Memory B cell (primary cell): ENCODE measurements at regions not wholly inside any gene's neighbourhood (a gene's known extent, or its start where the extent isn't known, plus 50 kb on each side); places are given as distances from the start of the nearest gene placed in this dataset.

Experiments
- ATAC-seq: fragments of 150-1000 bp; cut with Tn5 transposase; 2 replicates; pipeline ENCODE4 v1.10.0; 2021; ENCODE audit warnings: low read depth, mild to moderate bottlenecking, moderate library complexity
- DNase-seq, 2 donors: peaks; one replicate each; pipeline ENCODE4 v3.0.0; 2022; ENCODE audit warnings: low spot score in 2 of 2
- H3K27ac Mint-ChIP-seq: one replicate; pipeline ENCODE4 v1.8.0; 2022; ENCODE audit warnings: mild to moderate bottlenecking, moderate library complexity, mixed read lengths
- H3K27me3 Mint-ChIP-seq: one replicate; pipeline ENCODE4 v1.8.0; 2022; ENCODE audit warnings: mixed read lengths
- H3K36me3 Mint-ChIP-seq: one replicate; pipeline ENCODE4 v1.8.0; 2022; ENCODE audit warnings: mild to moderate bottlenecking, mixed read lengths
- H3K4me1 Mint-ChIP-seq: one replicate; pipeline ENCODE4 v1.8.0; 2022; ENCODE audit warnings: mixed read lengths
- H3K4me3 Mint-ChIP-seq: one replicate; pipeline ENCODE4 v1.8.0; 2022; ENCODE audit warnings: mild to moderate bottlenecking, moderate library complexity, mixed read lengths
- H3K9me3 Mint-ChIP-seq: one replicate; pipeline ENCODE4 v1.8.0; 2022; ENCODE audit warnings: mixed read lengths

DNA sequence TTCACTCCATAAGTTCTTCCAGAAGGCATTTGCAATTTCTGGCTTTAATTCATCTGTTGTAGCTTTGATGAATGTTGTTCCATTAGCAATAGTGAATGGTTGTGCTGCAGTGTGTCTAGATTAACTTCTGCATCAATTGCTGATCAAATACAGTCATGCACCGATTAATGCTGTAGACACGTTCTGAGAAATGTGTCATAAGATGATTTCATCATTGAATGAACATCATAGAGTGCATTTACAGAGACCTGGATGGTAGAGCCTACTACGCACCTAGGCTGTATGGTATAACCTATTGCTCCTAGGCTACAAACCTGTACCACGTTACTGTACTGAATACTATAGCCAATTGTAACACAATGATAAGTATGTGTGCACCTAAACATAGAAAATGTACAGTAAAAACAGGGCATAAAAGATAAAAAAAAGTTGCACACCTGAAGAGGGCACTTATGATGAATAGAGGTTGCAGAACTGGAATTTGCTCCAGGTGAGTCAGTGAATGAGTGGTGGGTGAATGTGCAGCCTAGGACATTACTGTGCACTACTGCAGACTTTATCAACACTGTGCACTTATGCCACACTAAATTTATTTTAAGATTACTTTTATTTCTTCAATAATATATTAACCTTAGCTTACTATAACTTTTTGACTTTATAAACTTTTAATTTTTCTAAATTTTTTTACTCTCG, 170.7 kb downstream of the HERPUD2 start:
- no peaks in the 10 kb centered on the region for H3K36me3 Mint-ChIP-seq
- peaks cover 2% of the 10 kb centered on the region for H3K9me3 Mint-ChIP-seq
- ATAC-seq (no peak), DNase-seq (no peak)
- H3K4me1 Mint-ChIP-seq, result peaks cover 3% of the 10 kb centered on the region
- H3K27me3 Mint-ChIP-seq, result peaks cover 22% of the 10 kb centered on the region
- H3K27ac Mint-ChIP-seq, result no peak overlapping the region
- no peak overlapping the region for H3K4me3 Mint-ChIP-seq

DNA sequence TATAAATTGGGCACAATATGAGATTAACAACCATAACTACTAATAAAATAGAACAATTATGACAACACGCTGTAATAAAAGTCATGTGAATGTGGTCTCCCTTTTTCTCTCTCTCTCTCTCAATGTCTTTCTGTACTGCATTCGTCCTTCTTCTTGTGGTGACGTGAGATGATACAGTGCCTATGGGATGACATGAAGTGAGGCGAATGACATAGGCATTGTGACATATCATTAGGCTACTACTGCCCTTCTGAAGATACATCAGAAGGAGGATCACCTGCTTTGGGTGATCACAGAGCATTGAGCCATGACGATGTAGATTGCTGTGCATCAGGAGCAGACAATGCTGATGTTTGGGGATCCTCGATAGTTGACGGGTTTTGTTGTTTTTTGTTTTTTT, 171.6 kb downstream of the HERPUD2 start:
- Mint-ChIP-seq H3K9me3 (peaks cover 2% of the 10 kb centered on the region), H3K4me1 (peaks cover 3% of the 10 kb centered on the region), H3K27ac (no peak overlapping the region), H3K4me3 (no peak overlapping the region), H3K36me3 (no peaks in the 10 kb centered on the region), H3K27me3 (peaks cover 22% of the 10 kb centered on the region)
- no peak for DNase-seq
- no peak for ATAC-seq

DNA sequence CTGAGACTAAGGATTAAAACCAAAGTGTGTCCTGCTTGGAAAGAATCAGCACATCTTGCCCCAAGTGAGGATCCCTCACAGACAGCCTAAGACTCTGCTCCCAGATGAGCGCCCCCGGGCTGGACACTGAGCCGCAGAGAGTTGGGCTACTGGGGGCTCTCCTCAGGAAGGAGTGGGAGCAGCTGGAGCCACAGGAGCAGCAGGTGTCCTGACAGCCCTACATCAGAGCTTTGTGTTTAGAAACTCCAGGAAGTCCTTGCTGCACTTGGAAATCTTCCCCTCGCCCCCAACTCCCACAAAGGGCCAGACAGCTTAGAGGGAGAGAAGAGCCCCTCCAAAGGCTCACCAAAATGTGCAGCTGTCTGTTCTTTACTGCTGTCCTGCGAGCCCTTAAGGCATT, 172.2 kb downstream of the HERPUD2 start:
- peaks cover 2% of the 10 kb centered on the region for H3K9me3 Mint-ChIP-seq
- no peak for ATAC-seq
- no peak for DNase-seq

DNA sequence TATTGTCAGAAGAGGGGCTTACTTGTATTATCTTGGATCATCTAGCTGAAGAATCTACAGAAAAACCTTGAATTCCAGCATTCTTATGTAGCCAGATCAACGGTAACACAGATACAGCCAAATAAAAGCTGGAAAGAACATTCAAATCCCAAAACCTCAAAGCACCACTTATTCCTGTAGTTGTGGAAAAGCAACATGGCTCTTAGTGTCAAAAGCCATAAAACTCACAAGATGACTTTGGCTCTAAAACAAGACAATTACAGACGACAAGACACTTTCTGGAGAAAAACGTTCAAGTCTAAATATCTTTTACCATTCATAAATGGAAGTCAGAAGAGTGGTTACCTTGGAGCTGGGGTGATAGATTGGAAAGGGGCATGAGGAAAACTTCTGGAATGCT, 173.0 kb downstream of the HERPUD2 start:
- H3K27me3 Mint-ChIP-seq, result peaks cover 15% of the 10 kb centered on the region
- no peak overlapping the region for H3K4me3 Mint-ChIP-seq
- H3K4me1 Mint-ChIP-seq, result peaks cover 3% of the 10 kb centered on the region
- no peak for ATAC-seq
- no peak for DNase-seq
- H3K27ac Mint-ChIP-seq, result no peak overlapping the region
- H3K36me3 Mint-ChIP-seq, result no peaks in the 10 kb centered on the region
- peaks cover 2% of the 10 kb centered on the region for H3K9me3 Mint-ChIP-seq

More for the DNA sequence above, 172.2 kb downstream of the HERPUD2 start:
- peaks cover 3% of the 10 kb centered on the region for H3K4me1 Mint-ChIP-seq
- peaks cover 19% of the 10 kb centered on the region for H3K27me3 Mint-ChIP-seq
- H3K36me3 Mint-ChIP-seq, result no peaks in the 10 kb centered on the region
- no peak overlapping the region for H3K4me3 Mint-ChIP-seq
- no peak overlapping the region for H3K27ac Mint-ChIP-seq

DNA sequence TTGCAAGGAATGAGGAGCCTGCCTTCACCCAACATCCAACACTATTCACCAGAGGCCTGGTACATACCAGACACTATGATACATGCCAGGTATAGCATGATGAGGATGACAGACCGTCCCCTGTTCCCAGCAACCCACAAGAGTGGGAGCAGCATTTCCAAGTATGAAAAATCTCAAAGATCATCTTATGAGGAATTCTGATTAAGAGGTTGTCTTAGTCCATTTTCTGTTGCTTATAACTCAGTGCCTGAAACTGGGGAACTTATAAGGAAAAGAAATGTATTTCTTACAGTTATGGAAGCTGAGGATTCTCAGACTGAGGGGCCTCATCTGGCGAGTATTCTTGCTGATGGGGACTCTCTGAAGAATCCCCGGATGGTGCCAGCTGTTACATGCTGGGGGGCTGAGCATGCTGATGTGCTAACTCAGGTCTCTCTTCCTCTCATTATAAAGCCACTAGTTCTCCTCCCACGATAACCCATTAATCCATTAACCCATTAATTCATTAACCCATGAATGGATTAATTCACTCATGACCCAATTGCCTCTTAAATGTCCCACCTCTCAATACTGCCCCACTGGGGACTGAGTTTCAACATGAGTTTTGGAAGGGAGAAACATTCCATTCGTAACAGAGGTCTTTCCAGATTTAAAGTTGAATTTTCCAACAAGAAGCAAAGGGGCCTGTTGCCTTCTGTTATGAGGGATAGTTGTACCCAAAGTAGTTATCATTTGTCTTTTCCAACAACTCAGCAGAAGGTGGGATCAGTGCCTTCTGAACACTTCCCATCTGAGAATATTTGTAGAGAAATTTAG, 173.9 kb downstream of the HERPUD2 start:
- no peaks in the 10 kb centered on the region for H3K36me3 Mint-ChIP-seq
- H3K4me1 Mint-ChIP-seq, result peaks cover 3% of the 10 kb centered on the region
- H3K27ac Mint-ChIP-seq, result no peak overlapping the region
- DNase-seq (no peak), ATAC-seq (no peak)
- no peak overlapping the region for H3K4me3 Mint-ChIP-seq
- H3K9me3 Mint-ChIP-seq, result peaks cover 2% of the 10 kb centered on the region
- peaks cover 11% of the 10 kb centered on the region for H3K27me3 Mint-ChIP-seq

DNA sequence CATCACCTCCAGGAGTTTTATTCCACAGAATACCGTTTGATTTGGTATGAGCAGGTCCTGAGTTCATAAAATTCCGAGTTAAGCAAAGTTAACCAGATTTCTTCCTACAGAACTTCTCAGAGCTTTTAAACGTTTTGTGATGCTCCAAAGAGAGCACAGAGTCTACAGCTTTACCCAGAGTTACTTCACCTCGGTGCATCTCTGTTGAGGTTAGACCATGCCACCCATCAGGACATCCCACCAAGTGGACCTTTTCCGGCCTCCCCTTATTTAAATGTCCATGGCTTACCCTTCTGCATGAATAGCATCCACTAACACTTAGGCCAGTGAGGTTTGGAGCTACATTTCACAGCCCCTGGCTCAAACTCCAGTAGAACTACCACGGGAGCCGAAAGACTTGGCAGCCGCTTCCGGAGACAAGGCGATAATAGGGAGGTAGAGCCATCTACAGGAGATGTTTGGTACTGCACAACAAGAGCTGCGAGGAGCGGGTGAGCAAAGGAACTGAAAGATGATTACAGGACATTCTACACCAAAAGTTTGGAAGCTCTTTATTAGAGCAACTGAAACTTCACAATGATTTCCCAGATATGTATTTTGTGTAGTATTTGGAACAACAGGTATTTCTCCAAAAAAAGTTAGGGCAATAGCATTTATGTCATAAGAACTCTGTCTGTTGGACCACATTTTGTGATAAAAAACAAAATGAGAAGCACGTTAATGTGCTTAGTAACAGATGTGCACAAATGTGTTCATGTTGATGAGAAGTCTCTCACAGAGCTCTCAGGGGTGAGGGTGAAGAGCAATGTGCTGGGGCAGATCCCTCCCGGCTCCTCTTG, 174.7 kb downstream of the HERPUD2 start:
- no peak overlapping the region for H3K4me3 Mint-ChIP-seq
- H3K36me3 Mint-ChIP-seq, result no peaks in the 10 kb centered on the region
- peaks cover 2% of the 10 kb centered on the region for H3K9me3 Mint-ChIP-seq
- H3K4me1 Mint-ChIP-seq, result peaks cover 3% of the 10 kb centered on the region
- H3K27me3 Mint-ChIP-seq, result peaks cover 11% of the 10 kb centered on the region
- no peak overlapping the region for H3K27ac Mint-ChIP-seq
- DNase-seq (peak; percentile 31 to 46), ATAC-seq (peak; percentile 49)

DNA sequence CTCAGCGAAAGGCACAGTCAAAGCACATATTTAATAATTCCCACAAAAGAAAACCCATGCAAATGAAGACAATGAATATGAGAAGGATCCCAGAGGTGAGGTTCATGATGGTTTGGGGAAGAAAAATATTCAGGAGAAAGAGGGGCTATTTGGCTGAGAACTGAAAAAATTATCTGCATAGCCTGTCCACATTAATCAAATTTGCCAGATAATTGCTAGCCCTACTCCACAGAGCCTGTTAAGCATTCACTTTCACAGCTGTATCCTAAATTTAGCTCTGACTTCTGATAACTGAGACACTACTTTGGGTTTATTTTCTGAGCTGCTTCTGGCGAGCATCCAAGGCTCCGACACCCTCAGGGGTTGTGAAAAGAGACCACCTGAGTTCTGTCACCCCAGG, 176.2 kb downstream of the HERPUD2 start:
- H3K27ac Mint-ChIP-seq, result no peak overlapping the region
- peaks cover 3% of the 10 kb centered on the region for H3K4me1 Mint-ChIP-seq
- peaks cover 2% of the 10 kb centered on the region for H3K9me3 Mint-ChIP-seq
- H3K4me3 Mint-ChIP-seq, result no peak overlapping the region
- DNase-seq, result no peak
- H3K27me3 Mint-ChIP-seq, result peaks cover 8% of the 10 kb centered on the region
- ATAC-seq, result no peak
- H3K36me3 Mint-ChIP-seq, result no peaks in the 10 kb centered on the region

DNA sequence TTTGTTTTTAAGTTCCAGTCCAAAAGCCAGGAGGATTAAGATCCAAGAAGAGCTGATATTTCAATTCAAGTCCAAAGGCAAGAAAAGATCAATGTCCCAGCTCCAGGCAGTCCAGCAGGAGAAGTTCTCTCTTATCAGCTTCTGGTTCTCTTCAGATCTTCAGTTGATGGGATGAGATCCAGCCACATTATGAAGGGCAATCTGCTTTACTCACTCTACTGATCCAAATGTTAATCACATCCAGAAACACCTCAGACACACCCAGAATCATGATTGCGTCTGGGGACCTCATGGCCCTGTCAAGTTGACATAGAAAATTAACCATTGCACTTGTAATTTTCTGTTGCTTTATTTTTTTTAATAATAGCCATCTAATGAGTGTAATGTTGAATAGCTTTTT, 178.4 kb downstream of the HERPUD2 start:
- H3K27ac Mint-ChIP-seq, result no peak overlapping the region
- ATAC-seq (no peak), DNase-seq (no peak)
- H3K4me1 Mint-ChIP-seq, result peaks cover 5% of the 10 kb centered on the region
- H3K9me3 Mint-ChIP-seq, result peaks cover 2% of the 10 kb centered on the region
- no peak overlapping the region for H3K4me3 Mint-ChIP-seq
- H3K27me3 Mint-ChIP-seq, result peaks cover 7% of the 10 kb centered on the region
- H3K36me3 Mint-ChIP-seq, result no peaks in the 10 kb centered on the region

DNA sequence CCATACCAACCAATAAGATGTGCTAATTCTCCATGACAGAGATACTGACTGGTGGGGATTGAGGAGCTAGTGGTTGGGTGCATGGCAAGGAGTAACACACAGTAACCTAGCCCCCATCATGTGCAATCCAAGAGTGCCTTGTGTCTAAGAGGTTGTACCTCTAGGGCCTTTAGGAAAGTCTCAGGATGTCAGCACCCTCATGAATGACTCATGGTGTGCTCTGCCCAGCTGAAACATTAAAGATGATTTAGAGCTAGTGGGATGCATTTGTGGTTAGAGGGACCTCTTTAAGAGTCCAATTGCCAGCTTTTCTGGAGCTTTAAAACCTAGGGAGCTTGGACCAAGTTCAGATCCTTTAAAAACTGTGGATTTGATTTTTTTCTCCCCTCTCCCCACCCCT, 181.1 kb downstream of the HERPUD2 start:
- Mint-ChIP-seq H3K27ac (no peak overlapping the region), H3K9me3 (no peaks in the 10 kb centered on the region), H3K4me1 (peaks cover 2% of the 10 kb centered on the region), H3K36me3 (no peaks in the 10 kb centered on the region), H3K27me3 (peaks cover 11% of the 10 kb centered on the region), H3K4me3 (no peak overlapping the region)
- DNase-seq (no peak), ATAC-seq (no peak)

DNA sequence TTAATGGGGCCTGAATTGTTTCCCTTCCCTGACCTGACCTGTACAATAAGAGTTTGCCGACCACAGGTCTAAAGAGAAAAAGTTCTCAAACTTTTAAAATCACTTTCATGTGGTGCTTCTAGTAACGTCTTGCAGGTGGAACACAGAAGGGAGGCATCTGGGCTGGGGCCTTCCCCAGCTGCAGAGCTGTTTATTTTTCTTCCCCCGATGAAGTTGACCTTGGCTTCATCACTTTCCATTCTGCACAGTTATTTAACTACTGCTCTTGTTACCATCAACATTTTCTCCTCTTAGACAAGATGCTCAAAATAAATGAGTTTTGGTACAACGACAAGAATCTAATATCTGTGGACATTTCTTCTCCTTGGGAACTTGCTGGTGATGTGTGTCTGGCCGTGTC, 181.7 kb downstream of the HERPUD2 start:
- Mint-ChIP-seq H3K9me3 (no peaks in the 10 kb centered on the region), H3K4me3 (no peak overlapping the region), H3K27me3 (peaks cover 11% of the 10 kb centered on the region), H3K4me1 (peaks cover 2% of the 10 kb centered on the region), H3K27ac (no peak overlapping the region), H3K36me3 (no peaks in the 10 kb centered on the region)
- ATAC-seq, result no peak
- no peak for DNase-seq

DNA sequence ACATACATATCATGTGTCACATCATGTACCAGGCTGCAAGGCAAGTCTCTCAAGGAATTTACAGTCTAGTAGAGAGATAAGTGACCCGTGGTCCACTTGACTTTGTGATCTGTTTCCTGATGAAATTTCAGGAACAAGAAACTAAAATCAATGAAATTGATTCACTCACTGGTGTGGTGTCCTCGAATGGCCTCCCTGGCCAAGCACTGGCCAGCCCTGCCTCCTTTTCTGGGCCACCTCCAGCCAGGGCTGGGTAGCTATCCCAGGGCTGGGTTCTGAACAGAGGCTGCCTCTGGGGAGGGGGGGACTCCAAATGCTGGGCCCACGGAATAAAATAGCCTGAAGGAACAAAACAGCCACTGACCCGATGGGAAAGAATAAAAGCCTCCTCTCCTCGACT, 182.2 kb downstream of the HERPUD2 start:
- no peak overlapping the region for H3K27ac Mint-ChIP-seq
- DNase-seq (no peak), ATAC-seq (no peak)
- no peak overlapping the region for H3K4me3 Mint-ChIP-seq
- H3K27me3 Mint-ChIP-seq, result peaks cover 11% of the 10 kb centered on the region
- H3K4me1 Mint-ChIP-seq, result peaks cover 2% of the 10 kb centered on the region
- no peaks in the 10 kb centered on the region for H3K9me3 Mint-ChIP-seq
- no peaks in the 10 kb centered on the region for H3K36me3 Mint-ChIP-seq

DNA sequence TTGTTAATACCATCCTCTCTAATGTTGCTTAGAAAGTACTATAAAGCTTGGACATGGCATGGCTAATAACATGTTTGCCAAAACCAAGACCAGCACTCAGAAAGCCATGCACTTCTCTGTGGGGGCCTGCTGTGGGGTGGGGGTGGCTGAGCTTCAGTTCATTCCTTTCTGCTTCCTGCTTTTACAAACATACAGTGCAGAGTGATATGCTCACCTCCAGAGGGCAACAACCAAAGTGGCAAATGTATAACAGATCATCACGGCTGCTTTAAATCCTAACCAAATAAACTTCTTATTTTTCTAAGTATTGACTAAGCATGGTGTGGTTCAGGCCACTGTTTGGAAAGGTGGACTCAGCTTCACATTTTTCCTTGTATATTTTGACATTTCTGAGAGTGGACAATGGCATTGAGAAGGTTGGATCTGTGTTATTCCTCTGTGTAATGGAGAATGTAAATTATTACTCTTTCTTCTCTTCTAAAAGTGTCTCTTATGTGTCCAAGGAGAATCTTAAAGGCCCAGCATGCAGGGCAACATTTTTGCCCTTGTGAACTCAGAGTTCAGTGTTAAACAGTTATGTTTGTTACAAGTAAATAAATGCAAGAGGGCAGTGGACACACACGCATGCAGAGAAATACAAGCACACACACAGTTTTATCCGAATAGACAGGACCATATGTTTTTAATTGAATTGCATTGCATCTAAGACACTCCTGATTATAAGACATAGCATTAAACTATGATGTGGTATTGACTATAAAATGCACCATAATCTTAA, 186.1 kb downstream of the HERPUD2 start:
- Mint-ChIP-seq H3K4me1 (peaks cover 2% of the 10 kb centered on the region), H3K27me3 (peaks cover 13% of the 10 kb centered on the region), H3K36me3 (no peaks in the 10 kb centered on the region), H3K4me3 (no peak overlapping the region), H3K27ac (no peak overlapping the region), H3K9me3 (no peaks in the 10 kb centered on the region)
- peak; percentile 29 for ATAC-seq
- no peak for DNase-seq

DNA sequence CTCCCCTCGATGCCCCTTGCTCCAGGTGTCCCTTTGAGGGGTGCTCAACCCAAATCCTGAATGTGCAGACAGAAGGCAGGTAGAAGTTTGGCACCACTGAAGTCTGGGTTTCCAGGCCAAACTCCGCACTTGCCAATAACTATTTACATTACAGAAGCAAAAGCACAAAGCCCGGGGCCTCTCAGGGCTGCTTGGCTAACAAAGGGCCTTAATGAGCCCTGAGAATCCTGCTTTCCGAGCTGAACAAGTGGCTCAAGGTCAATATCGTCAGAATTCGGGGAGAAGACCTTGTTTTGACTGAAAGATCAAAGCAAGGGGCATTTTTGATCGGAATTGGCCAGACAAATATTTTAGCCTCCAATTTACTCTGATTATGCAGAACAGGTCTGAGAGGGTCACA, 189.9 kb downstream of the HERPUD2 start:
- ATAC-seq, result no peak
- no peaks in the 10 kb centered on the region for H3K36me3 Mint-ChIP-seq
- no peaks in the 10 kb centered on the region for H3K9me3 Mint-ChIP-seq
- H3K4me1 Mint-ChIP-seq, result no peaks in the 10 kb centered on the region
- H3K4me3 Mint-ChIP-seq, result no peak overlapping the region
- no peak overlapping the region for H3K27ac Mint-ChIP-seq
- H3K27me3 Mint-ChIP-seq, result peaks cover 6% of the 10 kb centered on the region
- no peak for DNase-seq
